ENCODE measurements at regions not wholly inside any gene's neighbourhood (a gene's known extent, or its start where the extent isn't known, plus 50 kb on each side); places are given as distances from the start of the nearest gene placed in this dataset.

DNA sequence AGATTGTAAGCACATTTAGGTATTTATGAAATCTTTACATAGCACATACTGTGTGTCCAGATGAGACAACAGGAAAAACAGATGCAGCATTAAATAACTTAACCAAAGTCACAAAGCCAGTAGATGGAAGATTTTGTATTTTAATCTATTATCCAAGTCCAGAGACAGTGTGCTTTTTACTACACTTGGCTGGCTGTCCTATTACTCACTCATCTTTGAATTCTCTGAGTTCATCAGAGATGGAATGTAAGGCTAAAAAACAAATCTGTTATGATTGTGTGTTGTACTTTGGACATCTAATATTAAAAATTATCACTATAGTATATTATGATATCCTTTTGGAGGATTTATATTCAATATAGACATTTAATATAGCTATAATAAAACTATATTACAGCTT is 1189.4 kb downstream of the DSC3 start:
- TF ChIP-seq, protein P1, sequence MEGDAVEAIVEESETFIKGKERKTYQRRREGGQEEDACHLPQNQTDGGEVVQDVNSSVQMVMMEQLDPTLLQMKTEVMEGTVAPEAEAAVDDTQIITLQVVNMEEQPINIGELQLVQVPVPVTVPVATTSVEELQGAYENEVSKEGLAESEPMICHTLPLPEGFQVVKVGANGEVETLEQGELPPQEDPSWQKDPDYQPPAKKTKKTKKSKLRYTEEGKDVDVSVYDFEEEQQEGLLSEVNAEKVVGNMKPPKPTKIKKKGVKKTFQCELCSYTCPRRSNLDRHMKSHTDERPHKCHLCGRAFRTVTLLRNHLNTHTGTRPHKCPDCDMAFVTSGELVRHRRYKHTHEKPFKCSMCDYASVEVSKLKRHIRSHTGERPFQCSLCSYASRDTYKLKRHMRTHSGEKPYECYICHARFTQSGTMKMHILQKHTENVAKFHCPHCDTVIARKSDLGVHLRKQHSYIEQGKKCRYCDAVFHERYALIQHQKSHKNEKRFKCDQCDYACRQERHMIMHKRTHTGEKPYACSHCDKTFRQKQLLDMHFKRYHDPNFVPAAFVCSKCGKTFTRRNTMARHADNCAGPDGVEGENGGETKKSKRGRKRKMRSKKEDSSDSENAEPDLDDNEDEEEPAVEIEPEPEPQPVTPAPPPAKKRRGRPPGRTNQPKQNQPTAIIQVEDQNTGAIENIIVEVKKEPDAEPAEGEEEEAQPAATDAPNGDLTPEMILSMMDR (IDR thresholded peaks at IDR 0.05) = no peak
- TF ChIP-seq ZFX (IDR thresholded peaks at IDR 0.05; ENCODE audit: borderline replicate concordance) = no peak
